K562 (cell line): ENCODE measurements at regions not wholly inside any gene's neighbourhood (a gene's known extent, or its start where the extent isn't known, plus 50 kb on each side); places are given as distances from the start of the nearest gene placed in this dataset.

Experiments used
- ATAC-seq: fragments of 200-7000 bp; cut with Tn5 transposase; 3 replicates; pipeline ENCODE4 v1.9.1; 2020; ENCODE audit warnings: moderate library complexity
- BruUV-seq: library from RNA; stranded (reverse); fragments of 400-500 nt; replicated peaks from 2 replicates; lab custom pipeline; 2021; lab: Mats Ljungman, UMichigan
- CTCF ChIA-PET: fragments of 300-600 bp; formaldehyde crosslinking; extraction: SDS; loops from one replicate; lab custom pipeline; 2021; ENCODE audit warnings: low intra/inter-chr PET ratio; lab: Yijun Ruan, JAX
- POLR2A ChIA-PET: fragments of 300-600, 350-650 bp; sonication (Branson Sonifier 250); formaldehyde crosslinking; extraction: SDS; loops from one replicate; lab custom pipeline; 2021; ENCODE audit warnings: antibody characterized with exemption, inconsistent platforms; lab: Yijun Ruan, JAX
- DNase-seq, 4 experiments: peaks; one replicate each; pipeline versions ENCODE4 v3.0.0 to v3.0.0-alpha.2; 2011 to 2018; ENCODE audit warnings: low spot score in 3 of 4, mixed read lengths in 3 of 4; ENCODE audit errors: extremely low read depth in 1 of 4
- FAIRE-seq: peaks from 2 replicates; lab custom pipeline; 2011; peaks lifted over from hg19 to GRCh38; lab: Jason Lieb, UNC
- H2AFZ ChIP-seq: 2 replicates; pipeline ENCODE4 v1.6.0; 2011; ENCODE audit warnings: low read depth, low read length, control low read depth, inconsistent platforms
- H3K27ac ChIP-seq: fragments of 200-600 bp; 3 replicates; pipeline ENCODE4 v1.8.0; 2011; ENCODE audit warnings: low read depth, mild to moderate bottlenecking, control low read depth, inconsistent platforms, low read length, moderate library complexity, mixed read lengths; ENCODE audit errors: extremely low read depth
- H3K27me3 ChIP-seq, 2 experiments: fragments of 300-600 bp in 1 of 2; 2 replicates in 1 of 2; 3 replicates in 1 of 2; pipeline versions ENCODE4 v1.6.0 to v1.8.0; 2011; ENCODE audit warnings: inconsistent platforms in 2 of 2, low read length in 2 of 2, mild to moderate bottlenecking in 1 of 2, mixed read lengths in 1 of 2, moderate library complexity in 1 of 2; ENCODE audit not compliant: control insufficient read depth in 2 of 2, insufficient read depth in 2 of 2
- H3K36me3 ChIP-seq: fragments of 300-600 bp; 3 replicates; pipeline ENCODE4 v1.8.0; 2011; ENCODE audit warnings: mild to moderate bottlenecking, low read length, inconsistent platforms; ENCODE audit not compliant: control insufficient read depth, insufficient read depth
- H3K4me1 ChIP-seq, 2 experiments: fragments of 200-600 bp in 1 of 2; replicated peaks in 1 of 2; 2 replicates in 1 of 2; 3 replicates in 1 of 2; pipeline versions ENCODE4 v1.5.1 to v1.8.0; 2011; ENCODE audit warnings: inconsistent platforms in 2 of 2, low read length in 2 of 2, mild to moderate bottlenecking in 1 of 2, mixed read lengths in 1 of 2, moderate library complexity in 1 of 2; ENCODE audit not compliant: control insufficient read depth in 2 of 2, insufficient read depth in 2 of 2
- H3K4me2 ChIP-seq: 2 replicates; pipeline ENCODE4 v1.6.1; 2011; ENCODE audit warnings: low read length, control low read depth, inconsistent platforms, mixed read lengths; ENCODE audit not compliant: insufficient read depth
- H3K4me3 ChIP-seq: fragments of 200-600 bp; sonication (generic), shearing (Covaris generic); 2 replicates; pipeline ENCODE4 v1.5.1; 2016; ENCODE audit warnings: control low read depth, inconsistent platforms
- H3K79me2 ChIP-seq: fragments of 200-600 bp; 3 replicates; pipeline ENCODE4 v1.8.0; 2011; ENCODE audit warnings: low read length, inconsistent platforms; ENCODE audit not compliant: control insufficient read depth, insufficient read depth
- H3K9ac ChIP-seq, 2 experiments: 2 replicates each; pipeline versions ENCODE4 v1.6.0 to v1.6.1; 2011; ENCODE audit warnings: low read depth in 2 of 2, low read length in 2 of 2, control low read depth in 1 of 2, inconsistent platforms in 1 of 2, mild to moderate bottlenecking in 1 of 2, mixed read lengths in 1 of 2; ENCODE audit not compliant: insufficient read depth in 1 of 2
- H3K9me1 ChIP-seq: one replicate; pipeline ENCODE4 v1.6.0; 2011; ENCODE audit warnings: inconsistent platforms, mild to moderate bottlenecking, low read length, moderate library complexity; ENCODE audit not compliant: control insufficient read depth, insufficient read depth
- H3K9me3 ChIP-seq: replicated peaks from 2 replicates; pipeline ENCODE4 v1.5.1; 2011; ENCODE audit warnings: low read depth, low read length, inconsistent platforms; ENCODE audit not compliant: control insufficient read depth, insufficient read depth
- H4K20me1 ChIP-seq: replicated peaks from 2 replicates; pipeline ENCODE4 v1.6.1; 2011; ENCODE audit warnings: low read length, inconsistent platforms, mixed read lengths; ENCODE audit not compliant: control insufficient read depth, insufficient read depth
- CTBP1 ChIP-seq: fragments of 450-650 bp; IDR thresholded peaks from 2 replicates; pipeline ENCODE4 v1.6.1; 2016; ENCODE audit warnings: borderline replicate concordance
- KLF13 ChIP-seq: fragments of 450-650 bp; IDR thresholded peaks from 2 replicates; pipeline ENCODE4 v1.6.1; 2016; ENCODE audit warnings: missing genetic modification characterization, low read depth, mild to moderate bottlenecking, missing compliant biosample characterization, moderate library complexity, borderline replicate concordance
- KLF16 ChIP-seq: IDR thresholded peaks from 2 replicates; pipeline ENCODE4 v1.6.1; 2016; ENCODE audit warnings: antibody characterized with exemption
- MTF1 ChIP-seq: fragments of 250-450 bp; sonication (Bioruptor Pico); IDR thresholded peaks from 2 replicates; pipeline ENCODE4 v1.9.0; 2021; ENCODE audit warnings: moderate library complexity, mild to moderate bottlenecking, inconsistent platforms, borderline replicate concordance
- NCOA2 ChIP-seq, 2 experiments: fragments of 450-650 bp; IDR thresholded peaks; 2 replicates each; pipeline ENCODE4 v1.6.1; 2018; ENCODE audit warnings: mild to moderate bottlenecking in 2 of 2, moderate library complexity in 1 of 2; ENCODE audit not compliant: partially characterized antibody in 2 of 2
- PTBP1 ChIP-seq: fragments of 200-400 bp; formaldehyde crosslinking; IDR thresholded peaks from 2 replicates; pipeline ENCODE4 v1.6.1; 2017; ENCODE audit warnings: low read depth, low read length
- ZNF184 ChIP-seq: sonication (generic); formaldehyde crosslinking; IDR thresholded peaks from 2 replicates; pipeline ENCODE4 v1.5.0; 2020; ENCODE audit warnings: missing genetic modification reagents
- WGBS: fragments of 100-300 bp; shearing (Covaris generic); methylation state at CpG from one replicate; pipeline ENCODE4 v1.1.6; 2016; ENCODE audit warnings: low coverage, mixed read lengths; ENCODE audit not compliant: insufficient coverage; ENCODE audit errors: missing lambda C conversion rate; 5-methylcytosine and 5-hydroxymethylcytosine counted together
- in situ Hi-C: fragments of 300-500 bp; cut with MboI; formaldehyde crosslinking; loops from 4 replicates; pipeline ENCODE4 v1.15.0; 2018; ENCODE audit warnings: inconsistent platforms, mixed read lengths
- intact Hi-C: fragments of 100-400 bp; cut with micrococcal nuclease; formaldehyde crosslinking; loops from 2 replicates; pipeline ENCODE4 v1.14.2; 2022
- TF ChIP-seq, protein P1 (sequence below), 2 experiments: IDR thresholded peaks; 2 replicates each; pipeline ENCODE4 v1.6.1; 2011; ENCODE audit warnings: borderline replicate concordance in 1 of 2, control low read depth in 1 of 2, low read depth in 1 of 2, low read length in 1 of 2, mild to moderate bottlenecking in 1 of 2, mixed read lengths in 1 of 2, moderate library complexity in 1 of 2; ENCODE audit not compliant: insufficient read depth in 1 of 2, insufficient read length in 1 of 2, poor library complexity in 1 of 2, severe bottlenecking in 1 of 2; ENCODE audit errors: extremely low read depth in 1 of 2
- TF ChIP-seq, protein P2 (sequence below): fragments of 250-450 bp; sonication (Bioruptor Pico); IDR thresholded peaks from 2 replicates; pipeline ENCODE4 v1.5.0; 2020; ENCODE audit warnings: mild to moderate bottlenecking
- TF ChIP-seq, protein P3 (sequence below): sonication (generic); formaldehyde crosslinking; IDR thresholded peaks from 2 replicates; pipeline ENCODE4 v1.8.0; 2023; ENCODE audit warnings: mild to moderate bottlenecking, missing genetic modification reagents
- TF ChIP-seq, protein P4 (sequence below): fragments of 250-450 bp; sonication (Bioruptor Pico); IDR thresholded peaks from 2 replicates; pipeline ENCODE4 v1.5.1; 2021; ENCODE audit warnings: mild to moderate bottlenecking

DNA sequence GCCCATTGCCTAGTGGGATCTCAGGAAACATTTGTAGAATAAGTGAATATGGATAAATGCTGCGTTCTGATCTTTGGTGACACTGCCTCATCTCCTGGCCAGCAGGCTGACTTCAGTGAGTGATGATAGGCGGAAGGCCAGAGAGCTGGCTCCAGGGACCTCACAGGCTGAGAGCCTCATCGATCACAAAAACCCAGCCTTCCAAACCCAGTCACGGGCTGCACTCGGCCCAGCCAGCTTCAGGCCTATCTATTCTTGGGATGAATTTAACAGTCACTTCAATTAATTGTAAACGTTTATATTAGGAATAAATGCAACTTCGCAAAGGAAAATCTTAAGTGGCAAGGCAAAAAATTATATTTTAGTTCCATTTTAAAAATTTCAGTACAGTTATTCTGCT lies 201.6 kb downstream of the IRX2 start (continued):
- TF ChIP-seq CTBP1 (no peak), MTF1 (no peak), KLF16 (no peak)
- TF ChIP-seq, protein P1, sequence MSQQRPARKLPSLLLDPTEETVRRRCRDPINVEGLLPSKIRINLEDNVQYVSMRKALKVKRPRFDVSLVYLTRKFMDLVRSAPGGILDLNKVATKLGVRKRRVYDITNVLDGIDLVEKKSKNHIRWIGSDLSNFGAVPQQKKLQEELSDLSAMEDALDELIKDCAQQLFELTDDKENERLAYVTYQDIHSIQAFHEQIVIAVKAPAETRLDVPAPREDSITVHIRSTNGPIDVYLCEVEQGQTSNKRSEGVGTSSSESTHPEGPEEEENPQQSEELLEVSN (IDR thresholded peaks at IDR 0.05; ENCODE audit: borderline replicate concordance in 1 of 2, extremely low read depth in 1 of 2, insufficient read depth in 1 of 2, insufficient read length in 1 of 2, low read depth in 1 of 2, low read length in 1 of 2, poor library complexity in 1 of 2, severe bottlenecking in 1 of 2) = no peak

DNA sequence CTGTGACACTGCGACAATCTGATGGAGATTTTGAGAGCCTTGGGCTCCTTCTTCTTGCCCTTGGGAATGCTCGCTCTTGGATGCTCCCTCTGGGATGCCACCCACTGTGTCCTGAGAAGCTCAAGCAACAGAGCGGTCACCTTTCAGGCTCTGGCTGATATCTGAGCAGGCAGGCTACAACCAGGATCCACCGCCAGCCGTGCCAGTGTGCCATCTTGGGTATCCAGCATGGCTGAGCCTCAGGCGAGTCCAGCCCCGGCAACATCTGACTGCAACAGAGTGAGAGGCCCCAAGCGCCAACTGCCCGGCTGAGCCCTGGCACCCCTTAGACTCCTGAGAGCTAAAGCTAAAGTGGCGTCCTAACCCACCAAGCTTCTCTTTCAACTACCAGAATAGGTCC lies 202.1 kb downstream of the IRX2 start:
- in situ Hi-C loops = no loop called here
- no TSS peak for BruUV-seq
- TF ChIP-seq PTBP1 (no peak), NCOA2 (IDR thresholded peaks at IDR 0.05; ENCODE audit: partially characterized antibody in 2 of 2) (no peak), KLF13 (tag) (no peak), ZNF184 (no peak)
- TF ChIP-seq, protein P2, sequence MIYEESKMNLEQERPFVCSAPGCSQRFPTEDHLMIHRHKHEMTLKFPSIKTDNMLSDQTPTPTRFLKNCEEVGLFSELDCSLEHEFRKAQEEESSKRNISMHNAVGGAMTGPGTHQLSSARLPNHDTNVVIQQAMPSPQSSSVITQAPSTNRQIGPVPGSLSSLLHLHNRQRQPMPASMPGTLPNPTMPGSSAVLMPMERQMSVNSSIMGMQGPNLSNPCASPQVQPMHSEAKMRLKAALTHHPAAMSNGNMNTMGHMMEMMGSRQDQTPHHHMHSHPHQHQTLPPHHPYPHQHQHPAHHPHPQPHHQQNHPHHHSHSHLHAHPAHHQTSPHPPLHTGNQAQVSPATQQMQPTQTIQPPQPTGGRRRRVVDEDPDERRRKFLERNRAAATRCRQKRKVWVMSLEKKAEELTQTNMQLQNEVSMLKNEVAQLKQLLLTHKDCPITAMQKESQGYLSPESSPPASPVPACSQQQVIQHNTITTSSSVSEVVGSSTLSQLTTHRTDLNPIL (CRISPR knock-in tag) = no peak
- TF ChIP-seq, protein P3, sequence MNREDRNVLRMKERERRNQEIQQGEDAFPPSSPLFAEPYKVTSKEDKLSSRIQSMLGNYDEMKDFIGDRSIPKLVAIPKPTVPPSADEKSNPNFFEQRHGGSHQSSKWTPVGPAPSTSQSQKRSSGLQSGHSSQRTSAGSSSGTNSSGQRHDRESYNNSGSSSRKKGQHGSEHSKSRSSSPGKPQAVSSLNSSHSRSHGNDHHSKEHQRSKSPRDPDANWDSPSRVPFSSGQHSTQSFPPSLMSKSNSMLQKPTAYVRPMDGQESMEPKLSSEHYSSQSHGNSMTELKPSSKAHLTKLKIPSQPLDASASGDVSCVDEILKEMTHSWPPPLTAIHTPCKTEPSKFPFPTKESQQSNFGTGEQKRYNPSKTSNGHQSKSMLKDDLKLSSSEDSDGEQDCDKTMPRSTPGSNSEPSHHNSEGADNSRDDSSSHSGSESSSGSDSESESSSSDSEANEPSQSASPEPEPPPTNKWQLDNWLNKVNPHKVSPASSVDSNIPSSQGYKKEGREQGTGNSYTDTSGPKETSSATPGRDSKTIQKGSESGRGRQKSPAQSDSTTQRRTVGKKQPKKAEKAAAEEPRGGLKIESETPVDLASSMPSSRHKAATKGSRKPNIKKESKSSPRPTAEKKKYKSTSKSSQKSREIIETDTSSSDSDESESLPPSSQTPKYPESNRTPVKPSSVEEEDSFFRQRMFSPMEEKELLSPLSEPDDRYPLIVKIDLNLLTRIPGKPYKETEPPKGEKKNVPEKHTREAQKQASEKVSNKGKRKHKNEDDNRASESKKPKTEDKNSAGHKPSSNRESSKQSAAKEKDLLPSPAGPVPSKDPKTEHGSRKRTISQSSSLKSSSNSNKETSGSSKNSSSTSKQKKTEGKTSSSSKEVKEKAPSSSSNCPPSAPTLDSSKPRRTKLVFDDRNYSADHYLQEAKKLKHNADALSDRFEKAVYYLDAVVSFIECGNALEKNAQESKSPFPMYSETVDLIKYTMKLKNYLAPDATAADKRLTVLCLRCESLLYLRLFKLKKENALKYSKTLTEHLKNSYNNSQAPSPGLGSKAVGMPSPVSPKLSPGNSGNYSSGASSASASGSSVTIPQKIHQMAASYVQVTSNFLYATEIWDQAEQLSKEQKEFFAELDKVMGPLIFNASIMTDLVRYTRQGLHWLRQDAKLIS (CRISPR knock-in tag) = no peak
- TF ChIP-seq, protein P4, sequence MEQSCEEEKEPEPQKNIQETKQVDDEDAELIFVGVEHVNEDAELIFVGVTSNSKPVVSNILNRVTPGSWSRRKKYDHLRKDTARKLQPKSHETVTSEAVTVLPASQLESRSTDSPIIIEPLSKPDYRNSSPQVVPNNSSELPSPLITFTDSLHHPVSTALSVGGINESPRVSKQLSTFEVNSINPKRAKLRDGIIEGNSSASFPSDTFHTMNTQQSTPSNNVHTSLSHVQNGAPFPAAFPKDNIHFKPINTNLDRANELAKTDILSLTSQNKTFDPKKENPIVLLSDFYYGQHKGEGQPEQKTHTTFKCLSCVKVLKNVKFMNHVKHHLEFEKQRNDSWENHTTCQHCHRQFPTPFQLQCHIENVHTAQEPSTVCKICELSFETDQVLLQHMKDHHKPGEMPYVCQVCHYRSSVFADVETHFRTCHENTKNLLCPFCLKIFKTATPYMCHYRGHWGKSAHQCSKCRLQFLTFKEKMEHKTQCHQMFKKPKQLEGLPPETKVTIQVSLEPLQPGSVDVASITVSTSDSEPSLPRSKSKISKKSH = no peak

More for the DNA sequence above, 202.1 kb downstream of the IRX2 start:
- no peak for FAIRE-seq
- H3K4me3 ChIP-seq = no peak overlapping the region
- H3K9ac ChIP-seq = no peak overlapping the region
- no peak overlapping the region for H3K27ac ChIP-seq
- ChIA-PET CTCF (no interaction called here), POLR2A (no interaction called here)
- intact Hi-C loops = no loop called here
- ATAC-seq = no peak
- H2AFZ ChIP-seq = no peak overlapping the region
- no peak for DNase-seq
- no peaks in the 10 kb centered on the region for H3K27me3 ChIP-seq
- no peaks in the 10 kb centered on the region for H3K9me1 ChIP-seq
- no peaks in the 10 kb centered on the region for H3K79me2 ChIP-seq
- no peak overlapping the region for H3K4me2 ChIP-seq
- H4K20me1 ChIP-seq = no peaks in the 10 kb centered on the region
- 0% methylated on average over 10 of the region's 10 CpGs for WGBS
- H3K4me1 ChIP-seq = no peaks in the 10 kb centered on the region
- H3K36me3 ChIP-seq = no peaks in the 10 kb centered on the region
- no peaks in the 10 kb centered on the region for H3K9me3 ChIP-seq
